ENCODE measurements at regions not wholly inside any gene's neighbourhood (a gene's known extent, or its start where the extent isn't known, plus 50 kb on each side); places are given as distances from the start of the nearest gene placed in this dataset.

DNA sequence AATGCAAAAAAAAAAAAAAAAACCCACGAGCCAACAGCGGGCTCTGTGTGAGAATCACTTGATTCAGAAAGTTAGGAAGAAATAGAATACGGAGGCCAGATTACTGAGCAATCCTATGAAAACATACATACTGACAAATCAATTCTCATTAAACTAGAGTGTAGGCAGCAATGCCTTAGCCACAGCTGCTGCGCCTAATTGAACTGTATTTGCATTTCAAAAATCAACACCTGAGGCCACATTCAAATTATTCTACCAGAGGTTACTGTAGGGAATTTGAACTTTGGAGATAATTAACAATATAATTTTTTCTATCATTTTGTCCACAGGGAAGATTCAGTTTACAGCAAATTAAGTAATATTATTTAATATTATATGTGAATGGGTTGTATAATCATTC lies 138.4 kb upstream of the PLD5 start:
- TF ChIP-seq, protein P1, sequence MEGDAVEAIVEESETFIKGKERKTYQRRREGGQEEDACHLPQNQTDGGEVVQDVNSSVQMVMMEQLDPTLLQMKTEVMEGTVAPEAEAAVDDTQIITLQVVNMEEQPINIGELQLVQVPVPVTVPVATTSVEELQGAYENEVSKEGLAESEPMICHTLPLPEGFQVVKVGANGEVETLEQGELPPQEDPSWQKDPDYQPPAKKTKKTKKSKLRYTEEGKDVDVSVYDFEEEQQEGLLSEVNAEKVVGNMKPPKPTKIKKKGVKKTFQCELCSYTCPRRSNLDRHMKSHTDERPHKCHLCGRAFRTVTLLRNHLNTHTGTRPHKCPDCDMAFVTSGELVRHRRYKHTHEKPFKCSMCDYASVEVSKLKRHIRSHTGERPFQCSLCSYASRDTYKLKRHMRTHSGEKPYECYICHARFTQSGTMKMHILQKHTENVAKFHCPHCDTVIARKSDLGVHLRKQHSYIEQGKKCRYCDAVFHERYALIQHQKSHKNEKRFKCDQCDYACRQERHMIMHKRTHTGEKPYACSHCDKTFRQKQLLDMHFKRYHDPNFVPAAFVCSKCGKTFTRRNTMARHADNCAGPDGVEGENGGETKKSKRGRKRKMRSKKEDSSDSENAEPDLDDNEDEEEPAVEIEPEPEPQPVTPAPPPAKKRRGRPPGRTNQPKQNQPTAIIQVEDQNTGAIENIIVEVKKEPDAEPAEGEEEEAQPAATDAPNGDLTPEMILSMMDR (IDR thresholded peaks at IDR 0.05), result no peak
- TF ChIP-seq POLR2A (IDR thresholded peaks at IDR 0.05), result no peak
- no peak for TF ChIP-seq POLR2AphosphoS5 (IDR thresholded peaks at IDR 0.05)

Data from breast epithelium (tissue), 3 donors.